CD4-positive, alpha-beta T cell (primary cell): ENCODE measurements at regions not wholly inside any gene's neighbourhood (a gene's known extent, or its start where the extent isn't known, plus 50 kb on each side); places are given as distances from the start of the nearest gene placed in this dataset.

Experiments
- ATAC-seq: fragments of 200-7000 bp; cut with Tn5 transposase; one replicate; pipeline ENCODE4 v1.10.0; 2022; ENCODE audit warnings: mild to moderate bottlenecking; ENCODE audit not compliant: poor library complexity
- CTCF ChIA-PET: fragments of 350-600 bp; sonication (Branson Sonifier 250); formaldehyde crosslinking; loops from one replicate; lab custom pipeline; 2021; ENCODE audit warnings: antibody characterized with exemption, inconsistent platforms; lab: Charles Lee
- POLR2A ChIA-PET: fragments of 350-600 bp; sonication (Branson Sonifier 250); formaldehyde crosslinking; loops from one replicate; lab custom pipeline; 2021; ENCODE audit warnings: antibody characterized with exemption, inconsistent platforms; lab: Charles Lee
- DNase-seq, 14 experiments: peaks; one replicate each; pipeline ENCODE4 v3.0.0-alpha.2; 2013 to 2020; ENCODE audit warnings: mixed read lengths in 2 of 14
- H3K27ac ChIP-seq, 2 donors: one replicate each; pipeline versions ENCODE4 v1.5.1 to v1.7.0; 2013; ENCODE audit warnings: low read length in 2 of 2, low read depth in 1 of 2, mild to moderate bottlenecking in 1 of 2
- H3K27me3 ChIP-seq, 2 experiments: 1 replicate in 1 of 2; 2 replicates in 1 of 2; pipeline versions ENCODE4 v1.6.1 to v1.7.0; 2013; ENCODE audit warnings: low read length in 2 of 2, control low read depth in 1 of 2, mild to moderate bottlenecking in 1 of 2, moderate library complexity in 1 of 2; ENCODE audit not compliant: insufficient read depth in 2 of 2, control insufficient read depth in 1 of 2
- H3K36me3 ChIP-seq: one replicate; pipeline ENCODE4 v1.6.1; 2013; ENCODE audit warnings: low read length, control low read depth; ENCODE audit not compliant: insufficient read depth
- H3K4me1 ChIP-seq: one replicate; pipeline ENCODE4 v1.6.1; 2013; ENCODE audit warnings: low read length, control low read depth; ENCODE audit not compliant: insufficient read depth
- H3K4me3 ChIP-seq: one replicate; pipeline ENCODE4 v1.5.1; 2013; ENCODE audit warnings: mild to moderate bottlenecking, low read length, moderate library complexity
- H3K9me3 ChIP-seq, 2 experiments: 1 replicate in 1 of 2; 2 replicates in 1 of 2; pipeline versions ENCODE4 v1.6.1 to v1.7.0; 2013; ENCODE audit warnings: low read length in 2 of 2, mild to moderate bottlenecking in 2 of 2, control low read depth in 1 of 2, moderate library complexity in 1 of 2; ENCODE audit not compliant: control insufficient read depth in 1 of 2, insufficient read depth in 1 of 2
- H3K27ac Mint-ChIP-seq: one replicate; pipeline ENCODE4 v1.8.0; 2020; ENCODE audit warnings: mixed read lengths
- H3K27me3 Mint-ChIP-seq: one replicate; pipeline ENCODE4 v1.8.0; 2021; ENCODE audit warnings: mixed read lengths
- H3K36me3 Mint-ChIP-seq: one replicate; pipeline ENCODE4 v1.8.0; 2021; ENCODE audit warnings: low read depth, mixed read lengths
- H3K4me1 Mint-ChIP-seq: one replicate; pipeline ENCODE4 v1.8.0; 2021; ENCODE audit warnings: low read depth, mixed read lengths
- H3K4me3 Mint-ChIP-seq: one replicate; pipeline ENCODE4 v1.8.0; 2020; ENCODE audit warnings: mild to moderate bottlenecking, mixed read lengths
- H3K9me3 Mint-ChIP-seq: one replicate; pipeline ENCODE4 v1.8.0; 2020; ENCODE audit warnings: mixed read lengths
- CTCF ChIP-seq: fragments of 200-600 bp; IDR thresholded peaks from one replicate; pipeline ENCODE4 v1.8.0; 2022; ENCODE audit warnings: antibody characterized with exemption, mild to moderate bottlenecking
- intact Hi-C, 2 experiments: fragments of 100-400 bp; cut with DNase I in 1 of 2; cut with micrococcal nuclease in 1 of 2; formaldehyde crosslinking; loops; one replicate each; pipeline versions ENCODE4 v1.15.1 to v1.9.0; 2023 to 2025; cut with DNase I, micrococcal nuclease

- Mint-ChIP-seq H3K4me1 (no peaks in the 10 kb centered on the region), H3K9me3 (peaks cover 17% of the 10 kb centered on the region), H3K4me3 (no peak overlapping the region), H3K27me3 (no peaks in the 10 kb centered on the region), H3K27ac (no peak overlapping the region), H3K36me3 (no peaks in the 10 kb centered on the region)
- Histone ChIP-seq H3K4me3 (no peak overlapping the region), H3K36me3 (no peaks in the 10 kb centered on the region), H3K27me3 (no peaks in the 10 kb centered on the region), H3K9me3 (no peaks in the 10 kb centered on the region), H3K4me1 (no peaks in the 10 kb centered on the region), H3K27ac (no peak overlapping the region)
- intact Hi-C loops = no loop called here
- DNase-seq (no peak), ATAC-seq (no peak)
- ChIA-PET CTCF (no interaction called here), POLR2A (no interaction called here)
- TF ChIP-seq CTCF = no peak
Observed at GRCh38 chr3:64939309-64939708, 251.5 kb upstream of the ADAMTS9 start.

- Histone ChIP-seq H3K36me3 (no peaks in the 10 kb centered on the region), H3K27ac (no peak overlapping the region), H3K4me3 (no peak overlapping the region), H3K27me3 (no peaks in the 10 kb centered on the region), H3K4me1 (no peaks in the 10 kb centered on the region), H3K9me3 (peaks cover 0 to 5% of the 10 kb centered on the region in 2 experiments)
- H3K4me3 Mint-ChIP-seq = no peak overlapping the region
- no peak for DNase-seq
- intact Hi-C loops = no loop called here
- H3K4me1 Mint-ChIP-seq = no peaks in the 10 kb centered on the region
- H3K27me3 Mint-ChIP-seq = no peaks in the 10 kb centered on the region
- TF ChIP-seq CTCF = no peak
- CTCF ChIA-PET = no interaction called here
- no peak for ATAC-seq
- POLR2A ChIA-PET = no interaction called here
- H3K27ac Mint-ChIP-seq = no peak overlapping the region
- peaks cover 31% of the 10 kb centered on the region for H3K9me3 Mint-ChIP-seq
- H3K36me3 Mint-ChIP-seq = no peaks in the 10 kb centered on the region
Observed at GRCh38 chr3:64936556-64936955, 248.8 kb upstream of the ADAMTS9 start.

- peaks cover 31% of the 10 kb centered on the region for H3K9me3 Mint-ChIP-seq
- TF ChIP-seq CTCF = no peak
- no peak overlapping the region for H3K27ac Mint-ChIP-seq
- no peaks in the 10 kb centered on the region for H3K4me1 Mint-ChIP-seq
- no peaks in the 10 kb centered on the region for H3K27me3 ChIP-seq
- POLR2A ChIA-PET = no interaction called here
- peaks cover 0 to 5% of the 10 kb centered on the region in 2 experiments for H3K9me3 ChIP-seq
- intact Hi-C loops = no loop called here
- no peak for DNase-seq
- no peak for ATAC-seq
- no peaks in the 10 kb centered on the region for H3K36me3 Mint-ChIP-seq
- no peak overlapping the region for H3K27ac ChIP-seq
- no peaks in the 10 kb centered on the region for H3K4me1 ChIP-seq
- no peaks in the 10 kb centered on the region for H3K36me3 ChIP-seq
- H3K4me3 Mint-ChIP-seq = no peak overlapping the region
- CTCF ChIA-PET = no interaction called here
- no peak overlapping the region for H3K4me3 ChIP-seq
- no peaks in the 10 kb centered on the region for H3K27me3 Mint-ChIP-seq
Observed at GRCh38 chr3:64935971-64936370, 248.2 kb upstream of the ADAMTS9 start.
